HFFc6 (cell line): ENCODE measurements at regions not wholly inside any gene's neighbourhood (a gene's known extent, or its start where the extent isn't known, plus 50 kb on each side); places are given as distances from the start of the nearest gene placed in this dataset.
"Not testable (repeated sequence)": the region's sequence is repeated elsewhere in the genome, so short reads cannot be mapped to it uniquely, and the experiment has no call there.

ENCODE experiments used
- DNase-seq: peaks from one replicate; pipeline ENCODE4 v3.0.0-alpha.2; 2018
- H3K27ac Mint-ChIP-seq: 2 replicates; pipeline ENCODE4 v1.8.0; 2020; ENCODE audit warnings: mild to moderate bottlenecking, mixed read lengths
- H3K27me3 Mint-ChIP-seq: 2 replicates; pipeline ENCODE4 v1.8.0; 2021; ENCODE audit warnings: mild to moderate bottlenecking, moderate library complexity, mixed read lengths; ENCODE audit not compliant: insufficient read depth
- H3K36me3 Mint-ChIP-seq: 2 replicates; pipeline ENCODE4 v1.8.0; 2021; ENCODE audit warnings: low read depth, mixed read lengths
- H3K4me1 Mint-ChIP-seq: 2 replicates; pipeline ENCODE4 v1.8.0; 2020; ENCODE audit warnings: low read depth, mixed read lengths
- H3K4me3 Mint-ChIP-seq: 2 replicates; pipeline ENCODE4 v1.8.0; 2020; ENCODE audit warnings: mild to moderate bottlenecking, moderate library complexity, mixed read lengths
- H3K9me3 Mint-ChIP-seq: 2 replicates; pipeline ENCODE4 v1.8.0; 2020; ENCODE audit warnings: mild to moderate bottlenecking, mixed read lengths

GRCh38 chr21:6428498-6429092 is 4092.8 kb upstream of the TPTE start:
- not testable (repeated sequence) for H3K36me3 Mint-ChIP-seq, H3K9me3 Mint-ChIP-seq, H3K27ac Mint-ChIP-seq, H3K4me1 Mint-ChIP-seq, DNase-seq, H3K27me3 Mint-ChIP-seq, H3K4me3 Mint-ChIP-seq

- not testable (repeated sequence) for H3K4me1 Mint-ChIP-seq, H3K9me3 Mint-ChIP-seq, DNase-seq, H3K27me3 Mint-ChIP-seq, H3K36me3 Mint-ChIP-seq, H3K4me3 Mint-ChIP-seq, H3K27ac Mint-ChIP-seq
Measured at GRCh38 chr21:6429924-6430323, 4091.5 kb upstream of the TPTE start.

- not testable (repeated sequence) for H3K36me3 Mint-ChIP-seq, H3K4me1 Mint-ChIP-seq, H3K9me3 Mint-ChIP-seq, H3K4me3 Mint-ChIP-seq, H3K27me3 Mint-ChIP-seq, H3K27ac Mint-ChIP-seq, DNase-seq
Measured at GRCh38 chr21:6433149-6433548, 4088.2 kb upstream of the TPTE start.

- H3K36me3 Mint-ChIP-seq, H3K4me3 Mint-ChIP-seq, DNase-seq, H3K27me3 Mint-ChIP-seq, H3K4me1 Mint-ChIP-seq, H3K27ac Mint-ChIP-seq, H3K9me3 Mint-ChIP-seq: not testable (repeated sequence)
Measured at GRCh38 chr21:6436205-6436604, 4085.2 kb upstream of the TPTE start.

GRCh38 chr21:6436971-6437833 is 4084.2 kb upstream of the TPTE start:
- DNase-seq, H3K27me3 Mint-ChIP-seq, H3K36me3 Mint-ChIP-seq, H3K27ac Mint-ChIP-seq, H3K4me1 Mint-ChIP-seq, H3K9me3 Mint-ChIP-seq, H3K4me3 Mint-ChIP-seq: not testable (repeated sequence)

GRCh38 chr21:6437834-6438187 is 4083.6 kb upstream of the TPTE start:
- H3K27me3 Mint-ChIP-seq, H3K9me3 Mint-ChIP-seq, DNase-seq, H3K4me1 Mint-ChIP-seq, H3K27ac Mint-ChIP-seq, H3K4me3 Mint-ChIP-seq, H3K36me3 Mint-ChIP-seq: not testable (repeated sequence)

- H3K4me1 Mint-ChIP-seq, DNase-seq, H3K9me3 Mint-ChIP-seq, H3K27me3 Mint-ChIP-seq, H3K36me3 Mint-ChIP-seq, H3K27ac Mint-ChIP-seq, H3K4me3 Mint-ChIP-seq: not testable (repeated sequence)
Measured at GRCh38 chr21:6439058-6439457, 4082.3 kb upstream of the TPTE start.

- H3K36me3 Mint-ChIP-seq, H3K4me1 Mint-ChIP-seq, H3K27me3 Mint-ChIP-seq, H3K27ac Mint-ChIP-seq, H3K9me3 Mint-ChIP-seq, DNase-seq, H3K4me3 Mint-ChIP-seq: not testable (repeated sequence)
Measured at GRCh38 chr21:6454648-6455340, 4066.6 kb upstream of the TPTE start.

GRCh38 chr21:6456011-6456661 is 4065.2 kb upstream of the TPTE start:
- not testable (repeated sequence) for H3K4me3 Mint-ChIP-seq, H3K9me3 Mint-ChIP-seq, H3K36me3 Mint-ChIP-seq

GRCh38 chr21:6459761-6460160 is 4061.6 kb upstream of the TPTE start:
- H3K9me3 Mint-ChIP-seq, DNase-seq, H3K27me3 Mint-ChIP-seq, H3K27ac Mint-ChIP-seq, H3K36me3 Mint-ChIP-seq, H3K4me3 Mint-ChIP-seq, H3K4me1 Mint-ChIP-seq: not testable (repeated sequence)

More at GRCh38 chr21:6456011-6456661, 4065.2 kb upstream of the TPTE start:
- H3K27me3 Mint-ChIP-seq, H3K4me1 Mint-ChIP-seq, DNase-seq, H3K27ac Mint-ChIP-seq: not testable (repeated sequence)

- H3K4me3 Mint-ChIP-seq, H3K27ac Mint-ChIP-seq, DNase-seq, H3K4me1 Mint-ChIP-seq, H3K9me3 Mint-ChIP-seq, H3K27me3 Mint-ChIP-seq, H3K36me3 Mint-ChIP-seq: not testable (repeated sequence)
Measured at GRCh38 chr21:6461358-6461757, 4060.0 kb upstream of the TPTE start.

GRCh38 chr21:6464419-6464818 is 4057.0 kb upstream of the TPTE start:
- not testable (repeated sequence) for H3K9me3 Mint-ChIP-seq, H3K27ac Mint-ChIP-seq, H3K4me3 Mint-ChIP-seq, H3K4me1 Mint-ChIP-seq, DNase-seq, H3K36me3 Mint-ChIP-seq, H3K27me3 Mint-ChIP-seq

- not testable (repeated sequence) for H3K36me3 Mint-ChIP-seq, H3K9me3 Mint-ChIP-seq, H3K27ac Mint-ChIP-seq, H3K4me1 Mint-ChIP-seq, H3K4me3 Mint-ChIP-seq, H3K27me3 Mint-ChIP-seq, DNase-seq
Measured at GRCh38 chr21:6466081-6466698, 4055.2 kb upstream of the TPTE start.
